ENCODE measurements at regions not wholly inside any gene's neighbourhood (a gene's known extent, or its start where the extent isn't known, plus 50 kb on each side); places are given as distances from the start of the nearest gene placed in this dataset.

GRCh38 chr20:52540509-52540908 lies 348.9 kb upstream of the ZFP64 start:
- DNase-seq: no peak

DNA sequence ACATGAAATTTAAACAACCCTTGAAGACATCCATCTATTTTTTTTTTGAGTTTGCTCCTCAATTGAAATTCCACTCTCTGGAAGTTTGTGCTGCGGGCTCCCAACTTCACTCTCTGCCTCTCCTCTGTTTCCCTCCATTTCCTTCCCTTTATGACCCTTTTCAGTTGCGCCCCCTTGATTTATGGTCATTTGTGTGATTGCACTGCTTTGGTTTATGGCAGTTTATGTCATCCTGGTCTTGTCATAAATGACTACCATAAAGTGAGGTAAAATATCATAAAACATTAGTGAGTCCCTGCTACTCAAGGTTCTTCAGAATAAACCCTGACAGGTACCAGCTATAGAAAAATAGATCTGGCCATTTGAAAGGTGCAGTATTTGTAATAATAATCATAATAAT lies 348.3 kb upstream of the ZFP64 start:
- DNase-seq: no peak

- DNase-seq: no peak
Observed at GRCh38 chr20:52536841-52537400, 345.3 kb upstream of the ZFP64 start.

- DNase-seq: no peak
Observed at GRCh38 chr20:52536040-52536439, 344.5 kb upstream of the ZFP64 start.

- no peak for DNase-seq
Observed at GRCh38 chr20:52534616-52535015, 343.0 kb upstream of the ZFP64 start.

- DNase-seq: no peak
Observed at GRCh38 chr20:52533401-52533800, 341.8 kb upstream of the ZFP64 start.

- no peak for DNase-seq
Observed at GRCh38 chr20:52532674-52533073, 341.1 kb upstream of the ZFP64 start.

DNA sequence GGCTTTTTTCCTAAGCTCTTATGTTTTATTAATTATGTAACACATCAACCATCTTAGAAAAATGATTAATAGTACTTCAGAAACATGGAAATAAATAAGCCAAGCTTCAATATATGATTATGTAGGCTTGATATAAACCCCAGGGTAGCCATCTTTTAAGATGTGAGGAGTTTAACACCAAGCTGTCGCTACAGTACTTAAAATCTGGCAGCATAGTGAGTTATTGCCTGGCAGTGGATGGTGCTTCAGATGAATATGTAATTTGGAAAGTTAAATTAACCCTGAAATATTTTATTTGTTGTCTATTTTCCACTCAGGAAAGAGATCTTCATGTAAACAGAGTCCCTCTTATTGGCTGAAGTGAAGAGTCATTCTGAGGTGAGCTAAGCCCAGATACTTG lies 339.0 kb upstream of the ZFP64 start:
- no peak for DNase-seq

- no peak for DNase-seq
Observed at GRCh38 chr20:52529826-52530225, 338.2 kb upstream of the ZFP64 start.

DNA sequence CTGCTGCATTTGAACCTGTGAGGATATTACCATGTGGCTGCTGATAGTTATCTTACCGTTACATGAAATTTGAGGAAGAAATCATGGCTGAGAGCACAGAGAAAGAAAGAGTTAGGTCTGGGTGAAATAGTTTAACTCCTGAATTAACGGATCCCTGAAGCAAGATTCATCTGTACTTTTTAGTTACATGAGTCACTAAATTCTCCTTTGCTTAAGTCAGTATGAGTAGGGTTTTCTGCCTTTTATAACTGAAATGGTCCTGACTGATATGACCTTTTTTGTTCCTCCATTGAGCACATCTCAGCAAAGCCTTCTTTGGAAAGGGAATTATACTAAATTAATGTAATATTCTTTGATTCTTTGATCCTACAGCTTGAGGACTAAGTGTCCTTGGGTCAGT lies 333.3 kb upstream of the ZFP64 start:
- DNase-seq: no peak

GRCh38 chr20:52518735-52519134 lies 327.2 kb upstream of the ZFP64 start:
- no peak for DNase-seq

- DNase-seq: no peak
Observed at GRCh38 chr20:52515877-52516276, 324.3 kb upstream of the ZFP64 start.

DNA sequence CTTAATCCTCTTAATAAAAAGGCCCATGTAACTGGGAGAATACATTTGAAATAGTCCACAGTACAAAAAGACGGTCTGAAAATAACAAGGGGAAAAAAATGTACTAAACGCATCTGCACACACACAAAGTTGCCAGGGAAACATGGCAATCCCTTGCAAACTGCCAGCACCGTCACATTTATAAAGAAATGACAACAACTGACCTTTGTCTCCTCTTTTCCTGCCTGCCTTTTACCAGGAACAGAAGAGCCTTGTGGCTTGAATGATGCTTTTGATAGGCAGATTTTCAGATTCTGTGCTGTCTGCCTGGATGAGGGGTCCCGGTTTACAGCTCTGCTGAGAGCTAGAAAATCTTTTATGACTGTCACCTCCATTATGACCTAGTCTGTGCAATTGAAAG lies 308.6 kb upstream of the ZFP64 start:
- DNase-seq: no peak

DNA sequence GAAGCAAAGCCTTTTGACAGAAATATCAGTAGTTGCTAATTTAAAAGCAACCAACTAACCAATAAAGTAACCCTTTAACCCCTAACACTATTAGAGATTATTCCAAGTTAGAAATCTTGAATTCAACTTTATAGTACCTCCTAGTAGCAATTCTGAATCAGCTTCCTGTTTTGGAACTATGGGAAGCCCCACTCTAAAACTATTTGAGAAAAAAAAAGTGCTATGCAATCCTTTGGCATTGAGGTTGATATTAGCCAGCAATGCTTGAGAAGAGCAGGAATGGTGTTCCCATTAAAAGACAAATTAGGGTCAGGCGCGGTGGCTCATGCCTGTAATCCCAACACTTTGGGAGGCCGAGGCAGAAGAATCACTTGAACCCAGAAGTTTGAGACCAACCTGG lies 306.2 kb upstream of the ZFP64 start:
- no peak for DNase-seq

DNA sequence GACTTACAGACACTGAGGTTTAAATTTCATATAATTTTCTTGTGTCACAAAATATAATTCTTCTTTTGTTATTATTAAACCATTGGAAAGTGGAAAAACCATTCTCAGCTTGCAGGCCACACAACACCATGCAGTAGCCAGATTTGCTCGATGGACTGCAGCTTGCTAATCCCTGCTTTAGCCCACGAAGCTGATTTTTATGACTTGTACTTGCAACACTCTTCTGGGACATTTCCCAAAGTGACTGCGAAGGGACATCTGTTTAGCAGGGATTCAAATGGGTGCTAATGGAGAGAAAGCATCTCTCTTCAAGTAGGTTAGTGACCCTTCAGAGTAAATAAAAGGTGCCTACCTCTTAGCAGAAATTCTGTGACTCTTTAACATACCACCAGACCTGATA lies 304.6 kb upstream of the ZFP64 start:
- no peak for DNase-seq

- DNase-seq: no peak
Observed at GRCh38 chr20:52494244-52494643, 302.7 kb upstream of the ZFP64 start.

- DNase-seq: peak; percentile 95
Observed at GRCh38 chr20:52493171-52493721, 301.7 kb upstream of the ZFP64 start.

GRCh38 chr20:52490711-52491430 lies 299.3 kb upstream of the ZFP64 start:
- DNase-seq: no peak

GRCh38 chr20:52484438-52484837 lies 292.9 kb upstream of the ZFP64 start:
- no peak for DNase-seq

DNA sequence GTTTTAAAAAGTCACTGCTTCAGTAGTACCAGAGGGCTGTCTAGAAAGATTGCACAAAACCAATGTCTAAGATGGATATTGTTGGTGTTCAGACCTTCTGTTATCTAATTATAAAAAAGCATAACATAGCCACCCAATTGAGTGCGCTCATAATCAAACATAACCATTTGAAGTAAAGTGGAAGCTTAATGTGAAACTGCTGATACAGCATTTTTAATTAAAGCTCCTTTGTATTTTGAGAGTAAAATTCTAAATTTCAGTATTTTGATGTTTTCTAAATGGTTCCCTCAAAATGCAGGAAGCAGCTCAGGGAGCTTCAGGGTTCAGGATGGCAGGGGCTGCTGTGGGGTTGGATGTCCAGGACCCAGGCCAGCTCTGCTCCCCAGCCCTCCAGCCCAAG lies 291.8 kb upstream of the ZFP64 start:
- DNase-seq: no peak

DNA sequence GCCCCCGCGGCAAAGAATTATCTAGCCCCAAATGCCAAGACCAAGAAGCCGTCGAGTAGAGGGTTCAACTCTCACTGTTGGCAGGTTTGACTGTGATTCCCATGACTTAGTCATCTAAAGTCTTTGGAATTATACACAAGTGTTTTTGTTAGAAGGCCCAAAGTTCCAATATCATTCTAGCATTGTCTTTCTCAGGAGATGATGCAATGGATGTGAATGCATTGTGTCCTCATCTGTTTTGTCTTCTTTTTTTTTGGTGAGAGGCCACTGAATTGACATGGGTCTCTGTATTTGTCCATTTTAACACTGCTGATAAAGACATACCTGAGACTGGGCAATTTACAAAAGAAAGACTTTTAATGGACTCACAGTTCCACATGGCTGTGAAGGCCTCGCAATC lies 290.5 kb upstream of the ZFP64 start:
- no peak for DNase-seq

DNA sequence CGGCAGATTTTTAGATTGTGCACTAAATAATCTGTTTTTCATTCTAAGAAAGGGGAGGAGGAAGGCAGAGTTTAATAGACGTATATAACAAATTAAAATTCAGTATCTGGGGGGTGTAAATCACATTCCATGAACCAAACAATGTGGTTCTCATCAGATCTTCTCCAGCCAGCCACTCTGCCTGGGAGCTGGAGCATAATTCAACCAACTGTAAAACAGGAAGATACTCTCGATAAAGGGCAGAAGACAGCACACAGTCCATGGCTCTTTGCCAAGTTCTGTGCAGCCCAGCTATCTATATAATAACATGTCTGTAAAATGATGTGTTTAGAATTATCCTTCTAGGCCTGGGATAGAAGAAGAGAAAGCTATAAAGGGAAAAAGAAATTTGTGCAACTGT lies 289.9 kb upstream of the ZFP64 start:
- no peak for DNase-seq

DNA sequence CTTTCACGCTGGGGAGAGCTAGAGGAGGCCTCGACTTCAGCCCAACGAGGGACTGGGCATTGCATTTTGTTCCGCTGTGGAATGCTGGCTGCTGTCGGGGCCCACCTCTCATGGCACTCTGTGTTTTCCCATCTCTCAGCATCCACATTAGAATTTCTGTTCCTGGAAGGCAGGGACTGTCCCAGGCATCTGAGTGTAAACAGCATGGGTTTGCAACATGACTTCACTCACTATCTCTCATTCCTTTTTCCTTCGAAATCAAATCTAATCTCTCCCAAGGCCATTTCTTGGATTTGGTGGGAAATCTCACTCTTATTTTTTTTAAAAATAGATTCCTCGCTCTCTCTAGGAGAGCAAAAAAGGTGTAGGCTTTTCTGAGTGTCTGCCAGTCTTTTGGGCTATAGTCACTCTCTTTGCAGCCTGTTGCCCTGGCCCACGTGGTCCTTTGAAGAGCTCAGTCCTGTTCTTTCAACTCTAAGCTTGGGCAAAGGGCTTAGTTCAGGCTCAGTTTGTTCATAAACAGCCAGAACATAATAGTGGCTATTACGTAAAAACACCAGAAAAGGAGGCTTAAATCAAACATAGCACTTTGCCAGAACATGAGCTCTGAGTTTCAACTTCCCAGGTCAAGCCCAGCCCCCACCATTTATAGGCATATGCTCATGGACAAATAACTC lies 284.6 kb upstream of the ZFP64 start:
- no peak for DNase-seq

DNA sequence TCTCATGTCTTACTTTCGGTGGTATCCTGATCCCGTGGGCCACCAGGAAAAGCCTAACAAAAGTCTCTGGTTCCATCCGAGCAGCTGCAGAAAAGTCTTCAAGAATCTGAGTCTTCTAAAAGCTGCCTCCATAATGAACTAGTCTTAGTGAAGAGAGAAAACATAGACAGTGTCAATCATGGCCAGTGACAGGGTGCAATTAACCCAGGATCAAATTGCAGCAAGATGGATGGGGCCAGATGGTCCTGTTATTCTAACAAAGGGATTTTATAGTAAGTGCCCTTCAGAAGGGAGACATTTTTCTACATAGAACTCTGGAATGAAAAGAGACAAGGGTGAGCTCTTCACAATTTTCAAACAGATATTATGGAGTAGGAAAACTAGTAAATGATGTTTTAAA lies 281.6 kb upstream of the ZFP64 start:
- DNase-seq: no peak

All from NCI-H187 treated with DMSO at 0.1 percent for 48 hours (cell line).